Smooth muscle cell (in vitro differentiated cells): ENCODE measurements at regions not wholly inside any gene's neighbourhood (a gene's known extent, or its start where the extent isn't known, plus 50 kb on each side); places are given as distances from the start of the nearest gene placed in this dataset.
"Not testable (repeated sequence)": the region's sequence is repeated elsewhere in the genome, so short reads cannot be mapped to it uniquely, and the experiment has no call there.

Experiments
- DNase-seq: peaks from one replicate; lab custom pipeline; 2025; ENCODE audit not compliant: unreplicated experiment; lab: John Stamatoyannopoulos, UW
- H2AFZ ChIP-seq: fragments of 200-600 bp; sonication (generic); 2 replicates; pipeline ENCODE4 v1.6.0; 2016; ENCODE audit warnings: antibody characterized with exemption, low read depth, mild to moderate bottlenecking
- H3F3A ChIP-seq: fragments of 200-600 bp; sonication (generic); 2 replicates; pipeline ENCODE4 v1.6.0; 2017; ENCODE audit warnings: antibody characterized with exemption, low read depth
- H3K27ac ChIP-seq: fragments of 200-600 bp; sonication (generic); 2 replicates; pipeline ENCODE4 v1.5.1; 2016; ENCODE audit warnings: low read depth, mild to moderate bottlenecking
- H3K27me3 ChIP-seq: fragments of 200-600 bp; sonication (generic); 2 replicates; pipeline ENCODE4 v1.6.1; 2016; ENCODE audit warnings: low read depth, mild to moderate bottlenecking
- H3K36me3 ChIP-seq: fragments of 200-600 bp; sonication (generic); 2 replicates; pipeline ENCODE4 v1.5.1; 2016; ENCODE audit warnings: low read depth
- H3K4me1 ChIP-seq: fragments of 200-600 bp; sonication (generic); 2 replicates; pipeline ENCODE4 v1.5.1; 2016; ENCODE audit warnings: low read depth
- H3K4me2 ChIP-seq: fragments of 200-600 bp; sonication (generic); 2 replicates; pipeline ENCODE4 v1.6.0; 2016; ENCODE audit warnings: mild to moderate bottlenecking
- H3K4me3 ChIP-seq: fragments of 200-600 bp; sonication (generic); 2 replicates; pipeline ENCODE4 v1.5.1; 2016; ENCODE audit warnings: mild to moderate bottlenecking
- H3K79me2 ChIP-seq: fragments of 200-600 bp; sonication (generic); 2 replicates; pipeline ENCODE4 v1.6.0; 2016; ENCODE audit warnings: low read depth, mild to moderate bottlenecking
- H3K9ac ChIP-seq: fragments of 200-600 bp; sonication (generic); 2 replicates; pipeline ENCODE4 v1.6.0; 2016; ENCODE audit warnings: low read depth
- H3K9me3 ChIP-seq: fragments of 200-600 bp; sonication (generic); replicated peaks from 2 replicates; pipeline ENCODE4 v1.5.1; 2016; ENCODE audit warnings: low read depth
- H4K20me1 ChIP-seq: fragments of 200-600 bp; sonication (generic); 2 replicates; pipeline ENCODE4 v1.6.0; 2016; ENCODE audit warnings: low read depth
- CTCF ChIP-seq: fragments of 200-600 bp; sonication (generic); IDR thresholded peaks from 2 replicates; pipeline ENCODE4 v1.5.1; 2017; ENCODE audit warnings: borderline replicate concordance, mild to moderate bottlenecking, antibody characterized with exemption; ENCODE audit not compliant: insufficient read depth, poor library complexity, severe bottlenecking
- WGBS: methylation state at CpG from one replicate; pipeline ENCODE4 v1.1.7; 2016; ENCODE audit warnings: low lambda C conversion rate; 5-methylcytosine and 5-hydroxymethylcytosine counted together

GRCh38 chr2:142695350-142696257 lies 181.9 kb upstream of the KYNU start:
- not testable (repeated sequence) for H4K20me1 ChIP-seq, H3K9ac ChIP-seq, DNase-seq, H3K36me3 ChIP-seq, H3K4me1 ChIP-seq, H3K4me3 ChIP-seq, H3K27me3 ChIP-seq, H3K27ac ChIP-seq, H3K9me3 ChIP-seq, H2AFZ ChIP-seq, H3K79me2 ChIP-seq, H3F3A ChIP-seq
- 23% methylated on average over 11 of the region's 11 CpGs for WGBS
- peak overlapping the region; percentile 74 for H3K4me2 ChIP-seq

- no peak overlapping the region for H3K4me3 ChIP-seq
- H4K20me1 ChIP-seq, result no peaks in the 10 kb centered on the region
- peaks cover 4% of the 10 kb centered on the region for H3F3A ChIP-seq
- H3K79me2 ChIP-seq, result no peaks in the 10 kb centered on the region
- no peak for DNase-seq
- H3K4me2 ChIP-seq, result no peak overlapping the region
- WGBS, result 91% methylated on average over 2 of the region's 2 CpGs
- H3K36me3 ChIP-seq, result no peaks in the 10 kb centered on the region
- H2AFZ ChIP-seq, result no peak overlapping the region
- no peak overlapping the region for H3K27ac ChIP-seq
- no peaks in the 10 kb centered on the region for H3K9me3 ChIP-seq
- no peaks in the 10 kb centered on the region for H3K27me3 ChIP-seq
- no peak overlapping the region for H3K9ac ChIP-seq
- H3K4me1 ChIP-seq, result no peaks in the 10 kb centered on the region
- TF ChIP-seq CTCF, result no peak
Observed at GRCh38 chr2:142694282-142694681, 183.2 kb upstream of the KYNU start.

- 13% methylated on average over 4 of the region's 4 CpGs for WGBS
- DNase-seq, result no peak
- Histone ChIP-seq H4K20me1 (no peaks in the 10 kb centered on the region), H3K9me3 (no peaks in the 10 kb centered on the region), H3K27ac (no peak overlapping the region), H3K27me3 (no peaks in the 10 kb centered on the region), H3K9ac (no peak overlapping the region), H3K79me2 (no peaks in the 10 kb centered on the region), H2AFZ (peak overlapping the region; percentile 76), H3K4me2 (peak overlapping the region; percentile 48), H3F3A (peaks cover 4% of the 10 kb centered on the region), H3K36me3 (no peaks in the 10 kb centered on the region), H3K4me1 (no peaks in the 10 kb centered on the region), H3K4me3 (no peak overlapping the region)
- no peak for TF ChIP-seq CTCF
Observed at GRCh38 chr2:142693171-142693950, 184.1 kb upstream of the KYNU start.

GRCh38 chr2:142688856-142689605 lies 188.4 kb upstream of the KYNU start:
- no peak overlapping the region for H3K4me2 ChIP-seq
- no peaks in the 10 kb centered on the region for H3K9me3 ChIP-seq
- H3F3A ChIP-seq, result peaks cover 4% of the 10 kb centered on the region
- H3K36me3 ChIP-seq, result no peaks in the 10 kb centered on the region
- H2AFZ ChIP-seq, result peak overlapping the region; percentile 16
- no peaks in the 10 kb centered on the region for H3K79me2 ChIP-seq
- no peak overlapping the region for H3K4me3 ChIP-seq
- no peaks in the 10 kb centered on the region for H4K20me1 ChIP-seq
- no peak for DNase-seq
- H3K4me1 ChIP-seq, result no peaks in the 10 kb centered on the region
- no peaks in the 10 kb centered on the region for H3K27me3 ChIP-seq
- no peak for TF ChIP-seq CTCF
- no peak overlapping the region for H3K27ac ChIP-seq
- 94% methylated on average over 4 of the region's 4 CpGs for WGBS
- no peak overlapping the region for H3K9ac ChIP-seq
